ENCODE measurements at regions not wholly inside any gene's neighbourhood (a gene's known extent, or its start where the extent isn't known, plus 50 kb on each side); places are given as distances from the start of the nearest gene placed in this dataset.

- H3K4me3 ChIP-seq (replicated peaks; ENCODE audit: low read depth, low read length) = no peak overlapping the region
- TF ChIP-seq, protein P1, sequence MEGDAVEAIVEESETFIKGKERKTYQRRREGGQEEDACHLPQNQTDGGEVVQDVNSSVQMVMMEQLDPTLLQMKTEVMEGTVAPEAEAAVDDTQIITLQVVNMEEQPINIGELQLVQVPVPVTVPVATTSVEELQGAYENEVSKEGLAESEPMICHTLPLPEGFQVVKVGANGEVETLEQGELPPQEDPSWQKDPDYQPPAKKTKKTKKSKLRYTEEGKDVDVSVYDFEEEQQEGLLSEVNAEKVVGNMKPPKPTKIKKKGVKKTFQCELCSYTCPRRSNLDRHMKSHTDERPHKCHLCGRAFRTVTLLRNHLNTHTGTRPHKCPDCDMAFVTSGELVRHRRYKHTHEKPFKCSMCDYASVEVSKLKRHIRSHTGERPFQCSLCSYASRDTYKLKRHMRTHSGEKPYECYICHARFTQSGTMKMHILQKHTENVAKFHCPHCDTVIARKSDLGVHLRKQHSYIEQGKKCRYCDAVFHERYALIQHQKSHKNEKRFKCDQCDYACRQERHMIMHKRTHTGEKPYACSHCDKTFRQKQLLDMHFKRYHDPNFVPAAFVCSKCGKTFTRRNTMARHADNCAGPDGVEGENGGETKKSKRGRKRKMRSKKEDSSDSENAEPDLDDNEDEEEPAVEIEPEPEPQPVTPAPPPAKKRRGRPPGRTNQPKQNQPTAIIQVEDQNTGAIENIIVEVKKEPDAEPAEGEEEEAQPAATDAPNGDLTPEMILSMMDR (IDR thresholded peaks at IDR 0.05; ENCODE audit: low read length, missing control alignments) = no peak
- DNase-seq (ENCODE audit: low read depth) = no peak
Observed at GRCh38 chr6:165714907-165715306, 51.9 kb upstream of the PDE10A start.

DNA sequence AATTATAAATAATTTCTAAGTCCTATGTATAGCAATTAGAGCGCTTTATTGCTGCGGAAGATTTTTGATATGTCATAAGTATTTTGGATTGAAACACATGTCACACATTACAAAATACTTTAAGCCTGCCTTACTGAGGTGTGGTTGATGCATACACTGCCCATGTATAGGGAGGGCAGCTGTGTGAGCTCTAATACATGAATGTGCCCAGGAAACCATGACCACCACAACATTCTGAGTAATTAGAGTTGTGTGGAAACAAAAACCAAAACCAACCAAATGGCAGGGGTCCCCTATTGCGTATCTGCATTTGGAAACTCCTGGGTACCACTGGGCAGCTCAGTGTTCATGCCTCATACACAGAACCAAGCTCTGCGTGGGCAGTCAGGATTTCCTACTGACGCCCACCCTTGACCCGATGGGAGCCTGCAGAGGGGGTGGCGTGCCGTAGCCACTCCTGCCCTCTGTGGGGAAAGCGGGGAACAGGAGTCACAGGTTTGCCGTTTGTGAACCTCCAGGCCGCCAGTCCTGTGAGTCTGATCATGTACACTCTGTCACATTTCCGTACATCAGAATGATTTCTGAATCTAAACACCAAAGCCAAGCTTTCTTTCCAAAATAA lies 50.9 kb upstream of the PDE10A start:
- DNase-seq (ENCODE audit: low read depth) = no peak
- TF ChIP-seq, protein P1 (IDR thresholded peaks at IDR 0.05; ENCODE audit: low read length, missing control alignments) = no peak
- no peak overlapping the region for H3K4me3 ChIP-seq (replicated peaks; ENCODE audit: low read depth, low read length)
